CD8-positive, alpha-beta memory T cell (primary cell): ENCODE measurements at regions not wholly inside any gene's neighbourhood (a gene's known extent, or its start where the extent isn't known, plus 50 kb on each side); places are given as distances from the start of the nearest gene placed in this dataset.

Experiments
- CTCF ChIA-PET: fragments of 350-600 bp; sonication (Branson Sonifier 250); formaldehyde crosslinking; loops from one replicate; lab custom pipeline; 2021; ENCODE audit warnings: antibody characterized with exemption; lab: Charles Lee
- POLR2A ChIA-PET: fragments of 350-600 bp; sonication (Branson Sonifier 250); formaldehyde crosslinking; loops from one replicate; lab custom pipeline; 2021; ENCODE audit warnings: antibody characterized with exemption; lab: Charles Lee
- DNase-seq, 5 donors: peaks; one replicate each; pipeline versions ENCODE4 v3.0.0 to v3.0.0-alpha.2; 2020 to 2022; ENCODE audit warnings: mixed read lengths in 1 of 5
- H3K27ac ChIP-seq: one replicate; pipeline ENCODE4 v1.7.0; 2013; ENCODE audit warnings: low read depth, mild to moderate bottlenecking, low read length, moderate library complexity
- H3K27me3 ChIP-seq: 2 replicates; pipeline ENCODE4 v1.7.0; 2013; ENCODE audit warnings: low read length, mild to moderate bottlenecking; ENCODE audit not compliant: insufficient read depth, poor library complexity, severe bottlenecking
- H3K36me3 ChIP-seq: 2 replicates; pipeline ENCODE4 v1.7.0; 2013; ENCODE audit warnings: mild to moderate bottlenecking, low read length, moderate library complexity; ENCODE audit not compliant: insufficient read depth
- H3K4me1 ChIP-seq: 2 replicates; pipeline ENCODE4 v1.7.0; 2013; ENCODE audit warnings: mild to moderate bottlenecking, low read length, moderate library complexity; ENCODE audit not compliant: insufficient read depth
- H3K4me3 ChIP-seq: 2 replicates; pipeline ENCODE4 v1.7.0; 2013; ENCODE audit warnings: mild to moderate bottlenecking, low read length
- H3K9me3 ChIP-seq: 2 replicates; pipeline ENCODE4 v1.7.0; 2013; ENCODE audit warnings: mild to moderate bottlenecking, low read length
- H3K27ac Mint-ChIP-seq, 8 donors: one replicate each; pipeline ENCODE4 v1.8.0; 2020 to 2021; ENCODE audit warnings: mixed read lengths in 8 of 8, mild to moderate bottlenecking in 6 of 8, inconsistent platforms in 3 of 8, moderate library complexity in 3 of 8
- H3K27me3 Mint-ChIP-seq, 2 donors: one replicate each; pipeline ENCODE4 v1.8.0; 2020 to 2021; ENCODE audit warnings: mixed read lengths in 2 of 2, mild to moderate bottlenecking in 1 of 2, moderate library complexity in 1 of 2
- H3K36me3 Mint-ChIP-seq, 3 donors: one replicate each; pipeline ENCODE4 v1.8.0; 2020 to 2021; ENCODE audit warnings: mixed read lengths in 3 of 3, inconsistent platforms in 1 of 3, mild to moderate bottlenecking in 1 of 3
- H3K4me1 Mint-ChIP-seq, 3 donors: one replicate each; pipeline ENCODE4 v1.8.0; 2020 to 2021; ENCODE audit warnings: mixed read lengths in 3 of 3, inconsistent platforms in 1 of 3, mild to moderate bottlenecking in 1 of 3
- H3K4me3 Mint-ChIP-seq, 7 donors: one replicate each; pipeline ENCODE4 v1.8.0; 2020 to 2021; ENCODE audit warnings: mixed read lengths in 7 of 7, mild to moderate bottlenecking in 6 of 7, moderate library complexity in 4 of 7, inconsistent platforms in 2 of 7
- H3K9me3 Mint-ChIP-seq, 5 donors: one replicate each; pipeline ENCODE4 v1.8.0; 2020 to 2022; ENCODE audit warnings: mixed read lengths in 5 of 5, mild to moderate bottlenecking in 3 of 5, moderate library complexity in 2 of 5, inconsistent platforms in 1 of 5

DNA sequence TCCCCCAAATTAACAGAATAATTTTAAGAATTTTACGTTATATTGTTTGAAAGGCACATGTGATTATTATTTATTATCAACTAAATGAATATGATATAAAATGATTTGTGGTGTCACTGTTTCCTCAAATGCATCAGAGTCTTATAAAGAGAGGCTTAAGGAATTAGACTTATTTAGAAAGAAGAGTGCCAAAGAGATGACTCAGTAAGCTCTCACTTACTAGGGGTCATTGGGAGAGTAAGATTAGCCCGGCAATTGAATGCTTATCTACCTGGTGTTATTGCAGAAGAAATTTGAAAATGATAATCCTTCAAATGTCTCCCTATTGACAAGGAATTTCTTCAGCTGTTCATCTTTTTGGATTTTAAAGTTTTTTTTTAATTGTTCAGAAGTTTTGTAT, 408.7 kb downstream of the OXSM start:
- ChIA-PET POLR2A (no interaction called here), CTCF (no interaction called here)
- H3K27ac Mint-ChIP-seq = no peak overlapping the region
- peaks cover 0 to 4% (median 0%) of the 10 kb centered on the region in 5 donors for H3K9me3 Mint-ChIP-seq
- Histone ChIP-seq H3K4me1 (no peaks in the 10 kb centered on the region), H3K27me3 (no peaks in the 10 kb centered on the region), H3K27ac (no peak overlapping the region), H3K9me3 (no peaks in the 10 kb centered on the region), H3K36me3 (no peaks in the 10 kb centered on the region), H3K4me3 (no peak overlapping the region)
- no peak for DNase-seq
- H3K4me1 Mint-ChIP-seq = no peaks in the 10 kb centered on the region
- H3K27me3 Mint-ChIP-seq = no peaks in the 10 kb centered on the region
- no peaks in the 10 kb centered on the region for H3K36me3 Mint-ChIP-seq
- no peak overlapping the region for H3K4me3 Mint-ChIP-seq

- H3K36me3 Mint-ChIP-seq = no peaks in the 10 kb centered on the region
- H3K9me3 ChIP-seq = no peaks in the 10 kb centered on the region
- no peak overlapping the region for H3K27ac Mint-ChIP-seq
- no peak for DNase-seq
- H3K4me3 Mint-ChIP-seq = no peak overlapping the region
- CTCF ChIA-PET = no interaction called here
- no peak overlapping the region for H3K27ac ChIP-seq
- no peaks in the 10 kb centered on the region for H3K4me1 Mint-ChIP-seq
- no peaks in the 10 kb centered on the region for H3K36me3 ChIP-seq
- H3K4me1 ChIP-seq = no peaks in the 10 kb centered on the region
- H3K27me3 ChIP-seq = no peaks in the 10 kb centered on the region
- H3K27me3 Mint-ChIP-seq = no peaks in the 10 kb centered on the region
- H3K9me3 Mint-ChIP-seq = peaks cover 0 to 4% (median 2%) of the 10 kb centered on the region in 5 donors
- H3K4me3 ChIP-seq = no peak overlapping the region
- POLR2A ChIA-PET = no interaction called here
These were observed 412.3 kb downstream of the OXSM start for GRCh38 chr3:26202169-26202568.

- Histone ChIP-seq H3K36me3 (no peaks in the 10 kb centered on the region), H3K4me1 (no peaks in the 10 kb centered on the region), H3K9me3 (no peaks in the 10 kb centered on the region), H3K4me3 (no peak overlapping the region), H3K27ac (no peak overlapping the region), H3K27me3 (no peaks in the 10 kb centered on the region)
- DNase-seq = no peak
- Mint-ChIP-seq H3K4me3 (no peak overlapping the region), H3K27ac (no peak overlapping the region), H3K4me1 (no peaks in the 10 kb centered on the region), H3K27me3 (no peaks in the 10 kb centered on the region), H3K9me3 (peaks cover 0 to 6% (median 2%) of the 10 kb centered on the region in 5 donors), H3K36me3 (no peaks in the 10 kb centered on the region)
- ChIA-PET POLR2A (no interaction called here), CTCF (no interaction called here)
These were observed 415.6 kb downstream of the OXSM start for GRCh38 chr3:26205475-26205874.

DNA sequence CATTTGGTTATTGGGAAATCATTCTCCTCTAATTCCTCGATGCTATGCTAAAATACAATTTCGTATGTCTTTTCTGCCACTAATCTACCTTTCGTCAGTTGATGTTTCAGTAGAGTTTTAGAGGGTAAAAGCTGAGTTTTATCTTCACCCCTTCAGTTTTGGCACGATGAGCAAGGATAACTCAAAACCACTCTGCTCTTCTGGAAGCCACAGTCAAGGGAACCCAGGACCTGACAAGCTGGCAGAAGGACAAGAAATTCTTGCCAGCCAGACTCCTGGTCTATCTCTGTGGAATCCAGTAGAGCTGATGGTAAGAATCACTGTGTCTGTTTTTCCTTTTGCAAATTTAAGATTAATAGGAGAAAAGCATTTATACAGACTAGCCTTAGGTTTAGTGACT, 414.4 kb upstream of the LRRC3B start:
- H3K4me1 Mint-ChIP-seq = no peaks in the 10 kb centered on the region
- Histone ChIP-seq H3K36me3 (no peaks in the 10 kb centered on the region), H3K4me3 (no peak overlapping the region), H3K4me1 (no peaks in the 10 kb centered on the region), H3K27ac (no peak overlapping the region), H3K9me3 (no peaks in the 10 kb centered on the region), H3K27me3 (no peaks in the 10 kb centered on the region)
- no peaks in the 10 kb centered on the region for H3K36me3 Mint-ChIP-seq
- no peak overlapping the region for H3K4me3 Mint-ChIP-seq
- no peak overlapping the region for H3K27ac Mint-ChIP-seq
- peaks cover 0 to 10% (median 4%) of the 10 kb centered on the region in 5 donors for H3K9me3 Mint-ChIP-seq
- ChIA-PET POLR2A (no interaction called here), CTCF (no interaction called here)
- H3K27me3 Mint-ChIP-seq = no peaks in the 10 kb centered on the region
- no peak for DNase-seq

GRCh38 chr3:26229801-26230200, 392.8 kb upstream of the LRRC3B start:
- H3K36me3 ChIP-seq = no peaks in the 10 kb centered on the region
- H3K27ac ChIP-seq = no peak overlapping the region
- H3K9me3 ChIP-seq = no peaks in the 10 kb centered on the region
- ChIA-PET POLR2A (no interaction called here), CTCF (no interaction called here)
- no peak overlapping the region for H3K4me3 ChIP-seq
- Mint-ChIP-seq H3K4me1 (no peaks in the 10 kb centered on the region), H3K9me3 (peaks cover 0 to 10% (median 1%) of the 10 kb centered on the region in 5 donors), H3K4me3 (no peak overlapping the region), H3K27me3 (no peaks in the 10 kb centered on the region), H3K36me3 (no peaks in the 10 kb centered on the region), H3K27ac (no peak overlapping the region)
- no peaks in the 10 kb centered on the region for H3K4me1 ChIP-seq
- no peaks in the 10 kb centered on the region for H3K27me3 ChIP-seq
- no peak for DNase-seq

GRCh38 chr3:26233374-26233773, 389.2 kb upstream of the LRRC3B start:
- H3K27me3 ChIP-seq = no peaks in the 10 kb centered on the region
- no peaks in the 10 kb centered on the region for H3K9me3 ChIP-seq
- H3K9me3 Mint-ChIP-seq = peaks cover 0 to 5% (median 1%) of the 10 kb centered on the region in 5 donors
- DNase-seq = no peak
- H3K36me3 ChIP-seq = no peaks in the 10 kb centered on the region
- H3K36me3 Mint-ChIP-seq = no peaks in the 10 kb centered on the region
- H3K27ac ChIP-seq = no peak overlapping the region
- H3K27me3 Mint-ChIP-seq = no peaks in the 10 kb centered on the region
- no peaks in the 10 kb centered on the region for H3K4me1 Mint-ChIP-seq
- CTCF ChIA-PET = no interaction called here
- POLR2A ChIA-PET = no interaction called here
- no peaks in the 10 kb centered on the region for H3K4me1 ChIP-seq
- H3K27ac Mint-ChIP-seq = no peak overlapping the region
- H3K4me3 ChIP-seq = no peak overlapping the region
- H3K4me3 Mint-ChIP-seq = no peak overlapping the region

- H3K4me3 Mint-ChIP-seq = no peak overlapping the region
- H3K36me3 Mint-ChIP-seq = no peaks in the 10 kb centered on the region
- H3K9me3 Mint-ChIP-seq = peaks cover 0 to 7% (median 1%) of the 10 kb centered on the region in 5 donors
- ChIA-PET POLR2A (no interaction called here), CTCF (no interaction called here)
- H3K4me3 ChIP-seq = no peak overlapping the region
- no peaks in the 10 kb centered on the region for H3K36me3 ChIP-seq
- H3K27ac ChIP-seq = no peak overlapping the region
- no peak overlapping the region for H3K27ac Mint-ChIP-seq
- H3K27me3 ChIP-seq = no peaks in the 10 kb centered on the region
- no peaks in the 10 kb centered on the region for H3K27me3 Mint-ChIP-seq
- H3K4me1 ChIP-seq = no peaks in the 10 kb centered on the region
- DNase-seq = no peak
- H3K9me3 ChIP-seq = no peaks in the 10 kb centered on the region
- H3K4me1 Mint-ChIP-seq = no peaks in the 10 kb centered on the region
These were observed 386.0 kb upstream of the LRRC3B start for GRCh38 chr3:26236531-26236930.

DNA sequence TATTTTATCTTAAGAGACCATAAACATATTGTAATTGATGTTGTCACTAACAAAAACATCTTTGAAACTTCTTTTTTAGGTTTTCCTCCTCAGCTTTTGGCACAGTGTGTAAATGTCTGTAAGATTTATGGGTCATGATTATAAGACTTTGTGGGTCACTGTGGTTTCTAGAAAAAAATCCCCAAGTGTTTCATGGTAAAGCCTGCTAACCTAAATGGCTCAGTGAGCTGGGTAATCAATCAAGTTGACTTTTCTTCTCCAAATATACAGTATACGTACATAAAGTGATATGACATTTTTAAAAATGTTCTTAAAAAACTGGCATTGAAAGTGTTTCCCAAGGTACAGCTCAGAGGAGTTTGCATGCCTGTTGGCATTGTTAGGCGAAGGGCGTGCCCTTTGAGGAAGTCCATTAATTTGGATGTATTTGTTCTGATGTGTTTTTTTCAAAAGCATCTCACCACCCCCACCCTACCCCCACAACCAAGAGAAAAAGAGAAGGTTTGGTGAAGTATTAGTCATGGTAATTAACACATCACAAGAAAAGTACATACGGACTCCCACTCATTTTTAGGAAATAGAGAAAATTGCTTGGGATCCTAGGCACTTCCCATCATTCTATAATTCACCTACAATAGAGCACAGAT, 385.4 kb upstream of the LRRC3B start:
- CTCF ChIA-PET = no interaction called here
- H3K27ac ChIP-seq = no peak overlapping the region

More for the DNA sequence above, 385.4 kb upstream of the LRRC3B start:
- Histone ChIP-seq H3K9me3 (no peaks in the 10 kb centered on the region), H3K27me3 (no peaks in the 10 kb centered on the region), H3K36me3 (no peaks in the 10 kb centered on the region), H3K4me3 (no peak overlapping the region), H3K4me1 (no peaks in the 10 kb centered on the region)
- no peak overlapping the region for H3K27ac Mint-ChIP-seq
- H3K4me1 Mint-ChIP-seq = no peaks in the 10 kb centered on the region
- no peak overlapping the region for H3K4me3 Mint-ChIP-seq
- POLR2A ChIA-PET = no interaction called here
- no peaks in the 10 kb centered on the region for H3K27me3 Mint-ChIP-seq
- no peak for DNase-seq
- peaks cover 0 to 7% (median 1%) of the 10 kb centered on the region in 5 donors for H3K9me3 Mint-ChIP-seq
- no peaks in the 10 kb centered on the region for H3K36me3 Mint-ChIP-seq
